Transverse colon (tissue), 4 donors: ENCODE measurements at regions not wholly inside any gene's neighbourhood (a gene's known extent, or its start where the extent isn't known, plus 50 kb on each side); places are given as distances from the start of the nearest gene placed in this dataset.

Experiments
- POLR2AphosphoS5 ChIP-seq, 3 donors: sonication (generic); formaldehyde crosslinking; IDR thresholded peaks; one replicate each; pipeline ENCODE4 v1.6.1; 2016; ENCODE audit warnings: antibody characterized with exemption in 3 of 3
- TF ChIP-seq, protein P1 (sequence below), 5 experiments: fragments of 200-600 bp in 3 of 5; fragments of 450-650 bp in 2 of 5; sonication (generic) in 3 of 5; IDR thresholded peaks; 1 replicate in 2 of 5; 2 replicates in 3 of 5; pipeline ENCODE4 v1.5.1; 2016 to 2017; ENCODE audit warnings: antibody characterized with exemption in 5 of 5, inconsistent platforms in 3 of 5, mild to moderate bottlenecking in 2 of 5, moderate library complexity in 1 of 5

DNA sequence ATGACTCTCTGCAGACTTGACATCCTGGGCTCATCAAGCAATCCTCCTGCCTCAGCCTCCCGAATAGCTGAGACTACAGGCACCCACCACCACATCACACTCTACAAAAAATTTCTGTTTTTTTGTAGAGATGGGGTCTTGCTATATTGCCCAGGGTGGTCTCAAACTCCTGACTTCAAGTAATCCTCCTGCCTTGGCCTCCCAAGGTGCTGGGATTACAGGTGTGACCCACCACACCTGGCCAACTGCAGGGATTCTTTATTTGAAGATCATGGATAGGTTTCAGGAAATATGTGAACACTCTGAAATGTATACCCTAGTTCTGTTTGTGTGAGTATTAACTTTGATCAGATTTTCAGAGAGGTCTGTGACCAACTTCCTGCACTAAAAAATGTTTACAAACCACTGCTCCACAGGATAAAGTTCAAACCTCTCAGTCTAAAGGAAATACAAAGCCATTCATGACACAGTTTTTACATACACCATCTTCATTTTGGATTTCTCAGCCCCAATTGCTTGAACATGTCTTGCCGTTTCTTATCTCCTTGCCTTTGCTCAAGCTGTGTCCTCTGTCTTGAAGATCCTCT lies 252.3 kb upstream of the FGGY start:
- TF ChIP-seq, protein P1, sequence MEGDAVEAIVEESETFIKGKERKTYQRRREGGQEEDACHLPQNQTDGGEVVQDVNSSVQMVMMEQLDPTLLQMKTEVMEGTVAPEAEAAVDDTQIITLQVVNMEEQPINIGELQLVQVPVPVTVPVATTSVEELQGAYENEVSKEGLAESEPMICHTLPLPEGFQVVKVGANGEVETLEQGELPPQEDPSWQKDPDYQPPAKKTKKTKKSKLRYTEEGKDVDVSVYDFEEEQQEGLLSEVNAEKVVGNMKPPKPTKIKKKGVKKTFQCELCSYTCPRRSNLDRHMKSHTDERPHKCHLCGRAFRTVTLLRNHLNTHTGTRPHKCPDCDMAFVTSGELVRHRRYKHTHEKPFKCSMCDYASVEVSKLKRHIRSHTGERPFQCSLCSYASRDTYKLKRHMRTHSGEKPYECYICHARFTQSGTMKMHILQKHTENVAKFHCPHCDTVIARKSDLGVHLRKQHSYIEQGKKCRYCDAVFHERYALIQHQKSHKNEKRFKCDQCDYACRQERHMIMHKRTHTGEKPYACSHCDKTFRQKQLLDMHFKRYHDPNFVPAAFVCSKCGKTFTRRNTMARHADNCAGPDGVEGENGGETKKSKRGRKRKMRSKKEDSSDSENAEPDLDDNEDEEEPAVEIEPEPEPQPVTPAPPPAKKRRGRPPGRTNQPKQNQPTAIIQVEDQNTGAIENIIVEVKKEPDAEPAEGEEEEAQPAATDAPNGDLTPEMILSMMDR (IDR thresholded peaks at IDR 0.05), result no peak
- TF ChIP-seq POLR2AphosphoS5 (IDR thresholded peaks at IDR 0.05), result no peak
